Head of caudate nucleus (tissue), 42 donors: ENCODE measurements at regions not wholly inside any gene's neighbourhood (a gene's known extent, or its start where the extent isn't known, plus 50 kb on each side); places are given as distances from the start of the nearest gene placed in this dataset.
"Not testable (repeated sequence)": the region's sequence is repeated elsewhere in the genome, so short reads cannot be mapped to it uniquely, and the experiment has no call there.

Source experiments
- DNase-seq, 42 donors: peaks; one replicate each; pipeline versions ENCODE4 v3.0.0 to v3.0.0-alpha.2; 2020 to 2021; ENCODE audit warnings: mixed read lengths in 7 of 42
- intact Hi-C: fragments of 100-400 bp; cut with DNase I; formaldehyde crosslinking; loops from one replicate; pipeline ENCODE4 v1.15.0; 2022

DNA sequence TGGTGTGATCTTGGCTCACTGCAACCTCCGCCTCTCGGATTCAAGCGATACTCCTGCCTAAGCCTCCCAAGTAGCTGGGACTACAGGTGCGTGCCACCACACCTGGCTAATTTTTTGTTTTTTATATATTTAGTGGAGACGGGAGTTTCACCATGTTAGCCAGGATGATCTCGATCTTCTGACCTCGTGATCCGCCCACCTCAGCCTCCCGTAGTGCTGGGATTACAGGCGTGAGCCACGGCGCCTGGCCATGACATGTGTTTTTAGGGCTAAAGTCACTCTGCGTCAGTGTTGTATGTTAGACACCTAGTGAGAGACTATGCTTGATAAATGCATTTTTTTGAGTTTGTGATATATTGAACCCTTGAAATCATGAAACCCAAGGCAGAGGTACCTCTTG, 674.6 kb upstream of the CTNND2 start:
- DNase-seq, intact Hi-C loops: not testable (repeated sequence)

- intact Hi-C loops, DNase-seq: not testable (repeated sequence)
Observed at GRCh38 chr5:12576953-12577352, 672.7 kb upstream of the CTNND2 start.

DNA sequence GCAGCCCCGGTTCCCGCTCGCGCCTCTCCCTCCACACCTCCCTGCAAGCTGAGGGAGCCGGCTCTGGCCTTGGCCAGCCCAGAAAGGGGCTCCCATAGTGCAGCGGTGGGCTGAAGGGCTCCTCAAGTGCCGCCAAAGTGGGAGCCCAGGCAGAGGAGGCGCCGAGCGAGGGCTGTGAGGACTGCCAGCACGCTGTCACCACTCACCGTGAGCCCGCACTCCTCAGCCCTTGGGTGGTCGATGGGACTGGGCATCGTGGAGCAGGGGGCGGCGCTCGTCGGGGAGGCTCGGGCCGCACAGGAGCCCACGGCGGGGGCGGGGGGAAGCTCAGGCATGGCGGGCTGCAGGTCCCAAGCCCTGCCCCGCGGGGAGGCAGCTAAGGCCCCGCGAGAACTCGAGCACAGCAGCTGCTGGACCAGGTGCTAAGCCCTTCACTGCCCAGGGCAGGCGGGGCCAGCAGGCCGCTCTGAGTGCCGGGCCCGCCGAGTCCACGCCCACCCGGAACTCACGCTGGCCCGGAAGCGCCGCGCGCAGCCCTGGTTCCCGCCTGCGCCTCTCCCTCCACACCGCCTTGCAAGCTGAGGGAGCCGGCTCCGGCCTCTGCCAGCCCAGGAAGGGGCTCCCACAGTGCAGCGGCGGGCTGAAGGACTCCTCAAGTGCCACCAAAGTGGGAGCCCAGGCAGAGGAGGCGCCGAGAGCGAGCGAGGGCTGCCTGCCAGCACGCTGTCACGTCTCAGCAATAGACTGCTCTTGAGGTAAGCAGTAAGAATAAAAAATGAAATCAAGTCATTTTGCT, 670.2 kb upstream of the CTNND2 start:
- DNase-seq, intact Hi-C loops: not testable (repeated sequence)

GRCh38 chr5:12573916-12574297, 669.7 kb upstream of the CTNND2 start:
- DNase-seq, intact Hi-C loops: not testable (repeated sequence)

DNA sequence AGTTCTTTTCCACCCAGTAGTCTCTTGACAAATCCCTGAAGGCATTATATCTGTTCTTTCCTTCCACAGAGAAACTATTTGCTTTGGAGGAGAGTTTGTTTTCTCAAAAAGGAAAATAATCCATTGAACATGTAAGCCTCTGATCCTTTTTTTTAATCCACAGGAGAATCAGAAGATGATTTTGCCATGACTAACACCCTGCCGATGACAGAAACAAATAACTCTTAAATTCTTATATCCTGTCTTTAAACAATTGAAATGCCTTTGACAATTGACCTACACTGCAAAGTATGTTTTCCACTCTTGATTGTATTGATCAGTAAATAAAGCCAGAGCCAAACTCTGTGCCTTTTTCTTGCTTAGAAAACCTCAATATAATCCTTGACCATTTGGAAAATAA, 666.4 kb upstream of the CTNND2 start:
- DNase-seq, result no peak
- intact Hi-C loops, result no loop called here

- intact Hi-C loops, result no loop called here
- DNase-seq, result no peak
Observed at GRCh38 chr5:12566441-12566840, 662.2 kb upstream of the CTNND2 start.

GRCh38 chr5:12557012-12557411, 652.8 kb upstream of the CTNND2 start:
- no peak for DNase-seq
- intact Hi-C loops, result no loop called here

- DNase-seq, result no peak
- intact Hi-C loops, result no loop called here
Observed at GRCh38 chr5:12526113-12526512, 621.9 kb upstream of the CTNND2 start.

DNA sequence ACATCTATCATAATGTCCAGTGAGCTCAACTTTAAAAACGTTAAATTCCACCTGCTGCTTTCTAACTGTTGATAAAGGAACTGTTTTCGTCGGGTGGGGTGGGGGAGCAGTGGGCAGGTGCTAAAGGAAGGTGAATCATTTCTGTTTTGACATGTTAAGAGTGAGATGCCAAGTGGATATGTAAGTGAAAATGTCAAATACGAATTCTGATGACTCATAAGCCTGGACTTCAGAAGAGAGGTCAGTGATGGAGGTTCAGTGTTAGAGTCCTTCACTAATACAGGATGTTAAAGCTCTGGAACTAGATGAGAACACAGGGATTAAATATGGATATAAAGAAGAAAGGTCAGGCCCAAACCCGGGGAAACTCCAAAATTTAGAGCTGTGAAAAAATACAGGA, 617.9 kb upstream of the CTNND2 start:
- intact Hi-C loops, result no loop called here
- DNase-seq, result no peak

DNA sequence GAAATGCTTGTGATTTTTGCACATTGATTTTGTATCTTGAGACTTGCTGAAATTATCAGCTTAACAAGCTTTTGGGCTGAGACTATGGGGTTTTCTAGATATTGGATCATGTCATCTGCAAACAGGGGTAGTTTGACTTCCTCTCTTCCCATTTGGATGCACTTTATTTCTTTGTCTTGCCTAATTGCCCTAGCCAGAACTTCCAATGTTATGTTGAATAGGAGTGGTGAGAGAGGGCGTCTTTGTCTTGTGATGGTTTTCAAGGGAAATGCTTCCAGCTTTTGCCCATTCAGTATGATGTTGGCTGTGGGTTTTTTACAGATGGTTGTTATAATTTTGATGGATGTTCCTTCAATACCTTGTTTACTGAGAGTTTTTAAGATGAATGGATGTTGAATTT, 600.7 kb upstream of the CTNND2 start:
- DNase-seq, intact Hi-C loops: not testable (repeated sequence)

- intact Hi-C loops, result no loop called here
- DNase-seq, result no peak
Observed at GRCh38 chr5:12488161-12488560, 583.9 kb upstream of the CTNND2 start.

DNA sequence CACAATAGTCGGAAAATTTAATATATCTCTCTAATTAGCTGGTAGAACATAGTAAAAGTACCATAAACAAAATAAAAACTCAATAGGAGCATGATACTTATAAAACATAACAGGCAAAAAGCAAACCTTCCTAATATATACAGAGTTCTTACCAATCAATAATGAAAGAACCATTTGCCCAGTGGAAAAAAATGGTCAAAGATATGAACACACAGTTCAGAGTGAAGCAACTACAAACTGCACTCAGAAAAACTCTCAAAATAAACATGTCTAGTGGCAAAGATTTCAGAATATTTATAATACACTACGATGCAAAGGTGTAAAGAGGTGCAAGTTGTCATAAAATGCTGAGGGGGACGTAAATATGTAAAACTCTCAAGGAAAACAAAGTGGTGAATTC, 576.2 kb upstream of the CTNND2 start:
- DNase-seq, result no peak
- intact Hi-C loops, result no loop called here

GRCh38 chr5:12477554-12477953, 573.3 kb upstream of the CTNND2 start:
- no peak for DNase-seq
- intact Hi-C loops, result no loop called here

GRCh38 chr5:12467799-12468198, 563.6 kb upstream of the CTNND2 start:
- intact Hi-C loops, result no loop called here
- DNase-seq, result no peak

GRCh38 chr5:12460493-12461261, 556.4 kb upstream of the CTNND2 start:
- no peak for DNase-seq
- intact Hi-C loops, result no loop called here

- intact Hi-C loops, result no loop called here
- no peak for DNase-seq
Observed at GRCh38 chr5:12459326-12459725, 555.1 kb upstream of the CTNND2 start.

DNA sequence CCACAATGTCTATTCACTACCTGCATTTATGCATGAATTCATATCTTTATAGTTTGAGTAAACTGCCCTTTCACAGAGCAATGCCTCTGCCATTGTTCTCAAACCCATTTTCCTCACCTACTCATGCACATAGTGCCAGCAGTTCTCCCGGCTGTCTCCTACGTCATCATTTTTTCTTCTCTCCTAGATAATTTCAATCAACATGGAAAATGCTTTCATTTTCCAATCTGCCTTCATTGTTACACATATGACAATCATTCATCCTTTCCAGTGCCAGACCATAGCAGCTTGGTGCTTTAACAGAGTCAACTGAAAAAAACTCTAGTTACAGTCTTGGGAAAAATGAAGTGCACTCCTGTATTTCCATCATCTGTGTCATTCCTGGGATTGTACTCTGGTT, 514.8 kb upstream of the CTNND2 start:
- no peak for DNase-seq
- intact Hi-C loops, result no loop called here

- no peak for DNase-seq
- intact Hi-C loops, result no loop called here
Observed at GRCh38 chr5:12413585-12413984, 509.3 kb upstream of the CTNND2 start.

- DNase-seq, result no peak
- intact Hi-C loops, result no loop called here
Observed at GRCh38 chr5:12413075-12413474, 508.8 kb upstream of the CTNND2 start.

DNA sequence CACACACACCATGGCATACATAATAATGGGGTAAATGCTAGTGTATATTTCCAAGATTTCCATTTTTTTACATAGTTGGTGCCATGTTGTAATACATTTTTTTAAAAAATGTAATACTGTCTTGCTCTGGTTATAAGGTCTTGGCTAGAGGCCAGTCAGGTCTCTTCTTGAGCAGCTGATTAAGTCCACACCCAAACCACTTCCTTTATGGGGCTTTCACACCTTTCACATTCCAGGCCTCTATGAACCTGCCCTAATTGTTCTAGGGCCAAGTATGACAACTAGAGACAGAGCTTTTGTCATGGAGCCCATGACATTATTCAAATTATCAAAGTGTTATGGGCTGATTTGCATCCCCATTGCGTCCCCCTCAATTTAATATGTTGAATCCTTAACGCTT, 495.6 kb upstream of the CTNND2 start:
- no peak for DNase-seq
- intact Hi-C loops, result no loop called here

DNA sequence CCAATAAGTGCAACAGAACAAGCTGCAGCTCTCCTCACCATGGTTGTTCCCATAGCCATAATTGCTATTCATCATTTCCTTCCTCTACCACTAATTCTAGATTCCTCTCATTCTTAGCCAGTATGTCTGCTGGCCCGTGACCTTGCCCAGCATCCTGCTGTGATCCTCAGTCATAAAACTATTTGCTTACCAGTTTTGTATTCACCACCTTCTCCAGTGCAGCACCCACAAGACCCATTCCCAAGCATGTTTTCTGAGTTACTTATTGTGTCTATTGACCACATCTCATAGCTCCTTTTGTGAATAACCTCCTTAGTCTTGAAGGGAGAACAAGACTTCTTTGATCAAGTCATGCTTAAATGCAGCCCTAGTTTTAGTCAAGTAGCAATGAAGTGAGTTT, 488.0 kb upstream of the CTNND2 start:
- no peak for DNase-seq
- intact Hi-C loops, result no loop called here
